Mesothelial cell of epicardium (in vitro differentiated cells): ENCODE measurements at regions not wholly inside any gene's neighbourhood (a gene's known extent, or its start where the extent isn't known, plus 50 kb on each side); places are given as distances from the start of the nearest gene placed in this dataset.

ENCODE experiments used
- DNase-seq, 2 experiments: peaks; one replicate each; pipeline ENCODE4 v3.0.0; 2021; ENCODE audit warnings: low spot score in 2 of 2; ENCODE audit not compliant: unreplicated experiment in 2 of 2
- H3K27ac Mint-ChIP-seq: 2 replicates; pipeline ENCODE4 v1.8.0; 2021; ENCODE audit warnings: mixed read lengths
- H3K27me3 Mint-ChIP-seq: 2 replicates; pipeline ENCODE4 v1.8.0; 2021; ENCODE audit warnings: low read depth, mixed read lengths
- H3K36me3 Mint-ChIP-seq: 2 replicates; pipeline ENCODE4 v1.8.0; 2021; ENCODE audit warnings: mixed read lengths
- H3K4me1 Mint-ChIP-seq: 2 replicates; pipeline ENCODE4 v1.8.0; 2021; ENCODE audit warnings: mixed read lengths
- H3K4me3 Mint-ChIP-seq: 2 replicates; pipeline ENCODE4 v1.8.0; 2021; ENCODE audit warnings: mild to moderate bottlenecking, moderate library complexity, mixed read lengths
- H3K9me3 Mint-ChIP-seq: 2 replicates; pipeline ENCODE4 v1.8.0; 2021; ENCODE audit warnings: mixed read lengths
- CTCF ChIP-seq: fragments of 200-600 bp; sonication (generic); IDR thresholded peaks from one replicate; pipeline ENCODE4 v1.5.0; 2021; ENCODE audit warnings: antibody characterized with exemption; ENCODE audit not compliant: unreplicated experiment

- Mint-ChIP-seq H3K27ac (no peak overlapping the region), H3K27me3 (peaks cover 1% of the 10 kb centered on the region), H3K36me3 (no peaks in the 10 kb centered on the region), H3K4me3 (no peak overlapping the region), H3K4me1 (no peaks in the 10 kb centered on the region), H3K9me3 (peaks cover 7% of the 10 kb centered on the region)
- TF ChIP-seq CTCF = no peak
- DNase-seq = no peak
These were observed 1446.8 kb downstream of the NCAM2 start for GRCh38 chr21:22444990-22445389.

- peaks cover 3% of the 10 kb centered on the region for H3K9me3 Mint-ChIP-seq
- H3K4me1 Mint-ChIP-seq = no peaks in the 10 kb centered on the region
- H3K4me3 Mint-ChIP-seq = no peak overlapping the region
- no peaks in the 10 kb centered on the region for H3K36me3 Mint-ChIP-seq
- no peak for TF ChIP-seq CTCF
- H3K27ac Mint-ChIP-seq = no peak overlapping the region
- DNase-seq = no peak
- H3K27me3 Mint-ChIP-seq = peaks cover 9% of the 10 kb centered on the region
These were observed 1452.3 kb downstream of the NCAM2 start for GRCh38 chr21:22450507-22450906.

- peaks cover 8% of the 10 kb centered on the region for H3K27me3 Mint-ChIP-seq
- H3K36me3 Mint-ChIP-seq = no peaks in the 10 kb centered on the region
- no peak overlapping the region for H3K4me3 Mint-ChIP-seq
- no peaks in the 10 kb centered on the region for H3K4me1 Mint-ChIP-seq
- no peak for TF ChIP-seq CTCF
- no peak for DNase-seq
- peaks cover 3% of the 10 kb centered on the region for H3K9me3 Mint-ChIP-seq
- H3K27ac Mint-ChIP-seq = no peak overlapping the region
These were observed 1458.0 kb downstream of the NCAM2 start for GRCh38 chr21:22456241-22456640.

- TF ChIP-seq CTCF = no peak
- no peaks in the 10 kb centered on the region for H3K36me3 Mint-ChIP-seq
- H3K4me3 Mint-ChIP-seq = no peak overlapping the region
- H3K27ac Mint-ChIP-seq = no peak overlapping the region
- DNase-seq = no peak
- no peaks in the 10 kb centered on the region for H3K4me1 Mint-ChIP-seq
- H3K9me3 Mint-ChIP-seq = peaks cover 20% of the 10 kb centered on the region
- H3K27me3 Mint-ChIP-seq = no peaks in the 10 kb centered on the region
These were observed 1470.7 kb downstream of the NCAM2 start for GRCh38 chr21:22468893-22469292.

- Mint-ChIP-seq H3K36me3 (no peaks in the 10 kb centered on the region), H3K4me1 (no peaks in the 10 kb centered on the region), H3K9me3 (peaks cover 11% of the 10 kb centered on the region), H3K27me3 (no peaks in the 10 kb centered on the region), H3K4me3 (no peak overlapping the region), H3K27ac (no peak overlapping the region)
- no peak for TF ChIP-seq CTCF
- no peak for DNase-seq
These were observed 1476.2 kb downstream of the NCAM2 start for GRCh38 chr21:22474403-22474802.

- no peak overlapping the region for H3K4me3 Mint-ChIP-seq
- no peaks in the 10 kb centered on the region for H3K4me1 Mint-ChIP-seq
- no peak for TF ChIP-seq CTCF
- H3K27me3 Mint-ChIP-seq = no peaks in the 10 kb centered on the region
- H3K36me3 Mint-ChIP-seq = no peaks in the 10 kb centered on the region
- H3K9me3 Mint-ChIP-seq = peaks cover 22% of the 10 kb centered on the region
- no peak for DNase-seq
- no peak overlapping the region for H3K27ac Mint-ChIP-seq
These were observed 1478.0 kb downstream of the NCAM2 start for GRCh38 chr21:22476214-22476613.
